OCI-LY7 (cell line): ENCODE measurements at regions not wholly inside any gene's neighbourhood (a gene's known extent, or its start where the extent isn't known, plus 50 kb on each side); places are given as distances from the start of the nearest gene placed in this dataset.

ENCODE experiments used
- BruUV-seq: library from RNA; stranded (reverse); fragments of 400-500 nt; replicated peaks from 2 replicates; lab custom pipeline; 2021; lab: Mats Ljungman, UMichigan
- CTCF ChIA-PET: fragments of 300-600 bp; sonication (Branson Sonifier 250); formaldehyde crosslinking; loops from one replicate; lab custom pipeline; 2022; ENCODE audit warnings: antibody characterized with exemption; ENCODE audit not compliant: unreplicated experiment; lab: Charles Lee
- POLR2A ChIA-PET: fragments of 300-600 bp; sonication (Branson Sonifier 250); formaldehyde crosslinking; loops from one replicate; lab custom pipeline; 2022; ENCODE audit warnings: antibody characterized with exemption; lab: Charles Lee
- DNase-seq: peaks from one replicate; pipeline ENCODE4 v3.0.0-alpha.2; 2015; ENCODE audit warnings: low spot score
- H2AFZ ChIP-seq: fragments of 200-600 bp; sonication (generic), shearing (Covaris generic); 2 replicates; pipeline ENCODE4 v1.6.1; 2014; ENCODE audit warnings: mild to moderate bottlenecking, antibody characterized with exemption, low read length, moderate library complexity
- H3K27ac ChIP-seq: fragments of 200-600 bp; sonication (generic); 2 replicates; pipeline ENCODE4 v1.5.1; 2014; ENCODE audit warnings: mixed run types, low read depth, mild to moderate bottlenecking, moderate library complexity, low read length, inconsistent platforms; ENCODE audit not compliant: poor library complexity, severe bottlenecking
- H3K36me3 ChIP-seq: fragments of 200-600 bp; sonication (generic); 2 replicates; pipeline ENCODE4 v1.6.1; 2014; ENCODE audit warnings: mild to moderate bottlenecking, antibody characterized with exemption, low read length, moderate library complexity, mixed read lengths; ENCODE audit not compliant: insufficient read depth
- H3K4me1 ChIP-seq: fragments of 200-600 bp; sonication (generic); 2 replicates; pipeline ENCODE4 v1.5.1; 2014; ENCODE audit warnings: mild to moderate bottlenecking, low read length; ENCODE audit not compliant: insufficient read depth, poor library complexity, severe bottlenecking
- H3K4me2 ChIP-seq: fragments of 200-600 bp; sonication (generic); 2 replicates; pipeline ENCODE4 v1.6.1; 2014; ENCODE audit warnings: mild to moderate bottlenecking, low read length
- H3K4me3 ChIP-seq: fragments of 200-600 bp; sonication (generic); 2 replicates; pipeline ENCODE4 v1.5.1; 2014; ENCODE audit warnings: mild to moderate bottlenecking, low read depth, low read length; ENCODE audit not compliant: poor library complexity, severe bottlenecking
- H3K79me2 ChIP-seq: fragments of 200-600 bp; sonication (generic); 2 replicates; pipeline ENCODE4 v1.6.1; 2016; ENCODE audit warnings: low read depth, mild to moderate bottlenecking, low read length, moderate library complexity, mixed read lengths; ENCODE audit not compliant: insufficient read depth
- H3K9me2 ChIP-seq: fragments of 200-600 bp; sonication (generic); 2 replicates; pipeline ENCODE4 v1.6.1; 2016; ENCODE audit warnings: mild to moderate bottlenecking, low read length, mixed read lengths; ENCODE audit not compliant: insufficient read depth
- H3K9me3 ChIP-seq: fragments of 200-600 bp; sonication (generic); 2 replicates; pipeline ENCODE4 v1.6.1; 2014; ENCODE audit warnings: mild to moderate bottlenecking, mixed run types, low read length, mixed read lengths
- H4K20me1 ChIP-seq: fragments of 200-600 bp; sonication (generic); 2 replicates; pipeline ENCODE4 v1.6.1; 2014; ENCODE audit warnings: mild to moderate bottlenecking, antibody characterized with exemption, low read length, moderate library complexity, mixed read lengths; ENCODE audit not compliant: insufficient read depth
- CTCF ChIP-seq: fragments of 200-600 bp; sonication (generic); conservative IDR thresholded peaks from 2 replicates; pipeline ENCODE4 v1.5.1; 2014; ENCODE audit warnings: mild to moderate bottlenecking, antibody characterized with exemption, low read length, moderate library complexity, mixed read lengths
- EZH2phosphoT487 ChIP-seq: fragments of 200-600 bp; sonication (generic); IDR thresholded peaks from 2 replicates; pipeline ENCODE4 v1.6.1; 2018; ENCODE audit warnings: low read depth, borderline replicate concordance, mild to moderate bottlenecking, mixed run types, antibody characterized with exemption, low read length, moderate library complexity, mixed read lengths
- intact Hi-C: fragments of 100-400 bp; cut with micrococcal nuclease; formaldehyde crosslinking; loops from one replicate; pipeline ENCODE4 v1.10.0; 2022; ENCODE audit not compliant: unreplicated experiment

- CTCF ChIA-PET, result no interaction called here
Measured at GRCh38 chr17:51376739-51377138, 116.4 kb downstream of the UTP18 start.

GRCh38 chr17:51381262-51381661 is 120.9 kb downstream of the UTP18 start:
- Histone ChIP-seq H3K4me3 (no peak overlapping the region), H3K27ac (no peak overlapping the region), H2AFZ (no peak overlapping the region), H3K9me3 (no peaks in the 10 kb centered on the region), H3K4me2 (no peak overlapping the region), H3K9me2 (no peaks in the 10 kb centered on the region), H3K36me3 (no peaks in the 10 kb centered on the region), H3K79me2 (no peaks in the 10 kb centered on the region), H4K20me1 (no peaks in the 10 kb centered on the region), H3K4me1 (no peaks in the 10 kb centered on the region)
- no peak for DNase-seq
- ChIA-PET CTCF (interaction anchor here (0.5 to 0.8 kb wide), 2 partner anchors 17 to 18 kb away, joined by 3 read pairs; no protein-coding TSS in a partner anchor), POLR2A (no interaction called here)
- no TSS peak for BruUV-seq
- intact Hi-C loops, result no loop called here
- TF ChIP-seq CTCF (no peak), EZH2phosphoT487 (no peak)

More at GRCh38 chr17:51376739-51377138, 116.4 kb downstream of the UTP18 start:
- no peak overlapping the region for H3K4me2 ChIP-seq
- H3K79me2 ChIP-seq, result no peaks in the 10 kb centered on the region
- no peaks in the 10 kb centered on the region; the same call in 1 of the 2 replicates for H3K9me3 ChIP-seq
- H4K20me1 ChIP-seq, result no peaks in the 10 kb centered on the region
- no peaks in the 10 kb centered on the region for H3K9me2 ChIP-seq
- no peak overlapping the region for H2AFZ ChIP-seq
- peaks cover 8% of the 10 kb centered on the region for H3K4me1 ChIP-seq
- H3K4me3 ChIP-seq, result no peak overlapping the region
- H3K36me3 ChIP-seq, result no peaks in the 10 kb centered on the region
- intact Hi-C loops, result no loop called here
- POLR2A ChIA-PET, result no interaction called here
- no TSS peak for BruUV-seq
- no peak overlapping the region for H3K27ac ChIP-seq
- no peak for TF ChIP-seq EZH2phosphoT487
- no peak for TF ChIP-seq CTCF
- no peak for DNase-seq

GRCh38 chr17:51385208-51385607 is 124.9 kb downstream of the UTP18 start:
- Histone ChIP-seq H3K4me2 (no peak overlapping the region), H3K9me2 (no peaks in the 10 kb centered on the region), H3K4me1 (no peaks in the 10 kb centered on the region), H2AFZ (no peak overlapping the region), H3K79me2 (no peaks in the 10 kb centered on the region), H3K9me3 (no peaks in the 10 kb centered on the region), H4K20me1 (no peaks in the 10 kb centered on the region), H3K27ac (no peak overlapping the region), H3K36me3 (no peaks in the 10 kb centered on the region), H3K4me3 (no peak overlapping the region)
- intact Hi-C loops, result no loop called here
- BruUV-seq, result no TSS peak
- POLR2A ChIA-PET, result interaction anchor here (0.9 kb wide), 1 partner anchor 47 kb away, joined by 4 read pairs; no protein-coding TSS in a partner anchor
- no peak for DNase-seq
- TF ChIP-seq EZH2phosphoT487 (no peak), CTCF (no peak)
- CTCF ChIA-PET, result no interaction called here
